H7 (cell line): ENCODE measurements at regions not wholly inside any gene's neighbourhood (a gene's known extent, or its start where the extent isn't known, plus 50 kb on each side); places are given as distances from the start of the nearest gene placed in this dataset.
A peak's percentile ranks its signal among the peaks of the same experiment; 100 is the strongest.

Source experiments
- DNase-seq: peaks from one replicate; pipeline ENCODE4 v3.0.0; 2012
- H3K27me3 ChIP-seq: 2 replicates; pipeline ENCODE4 v1.6.0; 2011; ENCODE audit warnings: mild to moderate bottlenecking, low read length; ENCODE audit not compliant: control insufficient read depth, insufficient read depth
- H3K36me3 ChIP-seq: replicated peaks from 2 replicates; pipeline ENCODE4 v1.5.1; 2011; ENCODE audit warnings: low read length; ENCODE audit not compliant: control insufficient read depth, insufficient read depth
- H3K4me3 ChIP-seq: 2 replicates; pipeline ENCODE4 v1.5.1; 2011; ENCODE audit warnings: low read depth, mild to moderate bottlenecking, control low read depth, low read length, moderate library complexity; ENCODE audit not compliant: insufficient read depth

GRCh38 chr17:79506150-79506870 lies 104.5 kb downstream of the RBFOX3 start:
- H3K4me3 ChIP-seq, result no peak overlapping the region
- no peaks in the 10 kb centered on the region for H3K27me3 ChIP-seq
- DNase-seq, result no peak
- H3K36me3 ChIP-seq, result no peaks in the 10 kb centered on the region

- H3K27me3 ChIP-seq, result no peaks in the 10 kb centered on the region
- H3K36me3 ChIP-seq, result no peaks in the 10 kb centered on the region
- no peak overlapping the region for H3K4me3 ChIP-seq
- DNase-seq, result no peak
These were observed 105.7 kb downstream of the RBFOX3 start for GRCh38 chr17:79505199-79505598.

GRCh38 chr17:79504181-79504605 lies 106.7 kb downstream of the RBFOX3 start:
- Histone ChIP-seq H3K27me3 (no peaks in the 10 kb centered on the region), H3K4me3 (no peak overlapping the region), H3K36me3 (no peaks in the 10 kb centered on the region)
- no peak for DNase-seq

- no peaks in the 10 kb centered on the region for H3K27me3 ChIP-seq
- no peaks in the 10 kb centered on the region for H3K36me3 ChIP-seq
- H3K4me3 ChIP-seq, result no peak overlapping the region
- DNase-seq, result no peak
These were observed 107.6 kb downstream of the RBFOX3 start for GRCh38 chr17:79503126-79503839.

GRCh38 chr17:79501910-79502309 lies 108.9 kb downstream of the RBFOX3 start:
- Histone ChIP-seq H3K36me3 (no peaks in the 10 kb centered on the region), H3K4me3 (no peak overlapping the region), H3K27me3 (no peaks in the 10 kb centered on the region)
- no peak for DNase-seq

- no peaks in the 10 kb centered on the region for H3K27me3 ChIP-seq
- DNase-seq, result no peak
These were observed 109.9 kb downstream of the RBFOX3 start for GRCh38 chr17:79500745-79501618.

GRCh38 chr17:79498854-79499253 lies 112.0 kb downstream of the RBFOX3 start:
- no peak for DNase-seq
- no peak overlapping the region for H3K4me3 ChIP-seq
- no peaks in the 10 kb centered on the region for H3K27me3 ChIP-seq
- no peaks in the 10 kb centered on the region for H3K36me3 ChIP-seq

More at GRCh38 chr17:79500745-79501618, 109.9 kb downstream of the RBFOX3 start:
- no peaks in the 10 kb centered on the region for H3K36me3 ChIP-seq
- H3K4me3 ChIP-seq, result no peak overlapping the region

GRCh38 chr17:79497777-79498348 lies 113.0 kb downstream of the RBFOX3 start:
- Histone ChIP-seq H3K27me3 (no peaks in the 10 kb centered on the region), H3K36me3 (no peaks in the 10 kb centered on the region), H3K4me3 (no peak overlapping the region)
- no peak for DNase-seq

GRCh38 chr17:79496422-79497005 lies 114.3 kb downstream of the RBFOX3 start:
- Histone ChIP-seq H3K36me3 (no peaks in the 10 kb centered on the region), H3K27me3 (no peaks in the 10 kb centered on the region), H3K4me3 (no peak overlapping the region)
- no peak for DNase-seq

- H3K27me3 ChIP-seq, result no peaks in the 10 kb centered on the region
- H3K4me3 ChIP-seq, result no peak overlapping the region
- DNase-seq, result no peak
- H3K36me3 ChIP-seq, result no peaks in the 10 kb centered on the region
These were observed 115.2 kb downstream of the RBFOX3 start for GRCh38 chr17:79495665-79496064.

GRCh38 chr17:79491006-79491405 lies 119.8 kb downstream of the RBFOX3 start:
- Histone ChIP-seq H3K36me3 (no peaks in the 10 kb centered on the region), H3K27me3 (no peaks in the 10 kb centered on the region), H3K4me3 (no peak overlapping the region)
- DNase-seq, result no peak

GRCh38 chr17:79490530-79490929 lies 120.3 kb downstream of the RBFOX3 start:
- no peak overlapping the region for H3K4me3 ChIP-seq
- DNase-seq, result no peak
- no peaks in the 10 kb centered on the region for H3K27me3 ChIP-seq
- H3K36me3 ChIP-seq, result no peaks in the 10 kb centered on the region

GRCh38 chr17:79487149-79487548 lies 123.7 kb downstream of the RBFOX3 start:
- H3K36me3 ChIP-seq, result no peaks in the 10 kb centered on the region
- DNase-seq, result no peak
- H3K27me3 ChIP-seq, result no peaks in the 10 kb centered on the region
- H3K4me3 ChIP-seq, result no peak overlapping the region

- peak; percentile 83 for DNase-seq
- H3K4me3 ChIP-seq, result no peak overlapping the region
These were observed 124.9 kb downstream of the RBFOX3 start for GRCh38 chr17:79485991-79486390.

More at GRCh38 chr17:79485991-79486390, 124.9 kb downstream of the RBFOX3 start:
- H3K27me3 ChIP-seq, result no peaks in the 10 kb centered on the region
- H3K36me3 ChIP-seq, result no peaks in the 10 kb centered on the region
